Stimulated activated CD4-positive, alpha-beta T cell treated with anti-CD3 and anti-CD28 coated beads, Interleukin-2, amount 100 ng/mL, for 4 hours (primary cell): ENCODE measurements at regions not wholly inside any gene's neighbourhood (a gene's known extent, or its start where the extent isn't known, plus 50 kb on each side); places are given as distances from the start of the nearest gene placed in this dataset.

Experiments used
- DNase-seq: peaks from one replicate; pipeline ENCODE4 v3.0.0-alpha.2; 2020; ENCODE audit warnings: low read depth

DNA sequence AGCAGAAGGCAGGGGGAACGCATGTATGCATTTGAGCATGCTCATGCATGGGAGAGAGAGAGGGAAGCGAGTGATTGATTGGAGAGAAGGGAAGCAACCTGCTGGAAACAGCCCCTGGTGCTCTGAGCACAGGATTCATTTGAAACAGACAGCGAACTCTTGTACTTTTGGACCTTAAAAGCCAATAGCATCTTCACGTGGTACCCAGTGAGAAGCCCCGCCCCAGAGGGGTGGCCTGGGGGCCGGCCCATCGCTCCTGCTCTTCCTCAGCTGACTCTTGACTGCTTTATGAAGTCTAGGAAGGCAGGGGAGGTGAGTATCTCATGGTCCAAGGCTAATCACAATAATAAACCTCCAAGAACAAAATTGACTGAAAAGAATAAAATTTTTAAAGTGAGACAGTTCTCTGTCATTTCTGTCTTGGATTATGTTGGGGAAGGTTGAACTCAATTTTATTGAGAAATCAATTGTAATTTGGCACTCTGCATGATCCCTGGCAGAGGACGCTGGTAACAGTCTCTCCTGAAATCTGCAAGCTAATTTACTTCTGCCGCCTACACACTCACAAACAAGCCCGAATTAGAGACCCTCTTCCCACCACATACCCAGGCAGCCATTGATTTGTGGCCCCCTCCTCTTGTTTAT, 168.2 kb upstream of the PPARGC1A start:
- no peak for DNase-seq

DNA sequence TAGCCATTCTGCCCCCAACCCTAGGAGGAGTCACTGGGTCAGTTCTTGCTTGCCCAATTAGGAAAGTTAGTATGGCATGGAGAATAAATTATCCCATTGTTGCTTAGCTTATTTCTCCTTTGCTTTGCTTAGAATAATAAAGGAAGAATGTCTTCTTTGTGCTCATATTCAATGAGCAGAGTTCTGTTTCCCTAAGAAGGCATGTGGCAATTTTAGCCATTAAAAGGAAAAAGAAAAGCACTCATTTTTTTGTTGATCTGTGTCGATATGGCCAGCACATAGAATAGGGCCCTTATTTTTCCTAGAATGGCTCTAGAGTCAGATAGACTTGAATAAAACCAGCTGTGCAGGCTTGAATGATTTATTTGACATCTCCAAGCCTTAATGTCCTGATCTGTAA, 166.4 kb upstream of the PPARGC1A start:
- no peak for DNase-seq

DNA sequence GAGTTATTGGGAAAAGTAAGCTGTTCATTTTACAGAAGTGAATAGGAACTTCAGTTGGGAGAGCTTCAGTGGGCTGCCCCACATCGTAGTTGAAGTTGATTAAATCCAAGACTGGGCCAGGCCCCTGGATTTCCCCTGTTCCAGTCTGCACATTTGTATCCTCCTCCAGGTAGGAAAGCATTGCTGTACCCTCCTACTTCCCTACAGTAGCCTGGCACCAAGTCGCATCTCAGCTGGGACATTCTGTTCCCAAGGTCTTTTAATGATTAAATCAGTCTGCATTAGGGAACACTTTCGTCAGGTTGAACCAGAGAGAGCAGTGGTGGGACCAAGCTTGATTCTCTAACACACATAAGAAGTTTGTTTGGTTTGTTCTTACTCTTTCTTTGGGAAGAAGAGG, 165.8 kb upstream of the PPARGC1A start:
- DNase-seq = no peak

DNA sequence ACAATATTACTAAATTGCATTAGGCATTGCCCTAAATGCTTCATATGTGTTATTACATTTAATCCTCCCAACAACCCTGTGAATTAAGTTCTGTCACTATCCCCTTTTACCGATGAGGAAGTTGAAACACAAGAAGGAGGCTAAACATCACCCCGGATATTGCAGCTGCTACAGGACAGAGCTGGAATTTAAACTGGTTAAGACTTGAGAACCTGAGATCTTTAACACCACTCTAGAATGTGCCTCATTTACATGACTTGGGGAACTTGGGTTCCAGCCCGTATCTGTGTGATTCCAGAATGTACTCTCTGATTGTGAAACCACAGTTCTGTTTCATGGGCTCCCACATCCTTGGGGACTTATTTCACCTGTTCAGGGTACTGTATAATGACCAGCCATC, 165.1 kb upstream of the PPARGC1A start:
- DNase-seq = no peak

DNA sequence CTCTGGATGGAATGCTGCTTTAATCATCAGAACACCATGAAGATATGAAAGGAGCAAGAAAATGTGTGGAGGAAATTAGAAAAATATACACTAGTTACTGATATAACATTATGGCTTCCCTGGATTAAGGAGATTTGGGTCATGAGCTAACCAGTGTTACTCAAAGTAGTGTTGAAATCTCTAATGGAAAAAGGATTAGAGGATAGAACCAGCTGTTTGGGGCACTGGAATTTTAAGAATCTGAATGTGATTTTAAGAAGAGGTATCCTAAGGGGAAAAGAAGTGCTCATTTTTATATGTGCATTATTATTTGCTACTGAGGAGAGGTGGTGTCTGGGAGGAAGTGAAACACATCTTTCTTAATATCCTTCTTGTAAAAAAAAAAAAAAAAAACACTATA, 164.1 kb upstream of the PPARGC1A start:
- DNase-seq = no peak

DNA sequence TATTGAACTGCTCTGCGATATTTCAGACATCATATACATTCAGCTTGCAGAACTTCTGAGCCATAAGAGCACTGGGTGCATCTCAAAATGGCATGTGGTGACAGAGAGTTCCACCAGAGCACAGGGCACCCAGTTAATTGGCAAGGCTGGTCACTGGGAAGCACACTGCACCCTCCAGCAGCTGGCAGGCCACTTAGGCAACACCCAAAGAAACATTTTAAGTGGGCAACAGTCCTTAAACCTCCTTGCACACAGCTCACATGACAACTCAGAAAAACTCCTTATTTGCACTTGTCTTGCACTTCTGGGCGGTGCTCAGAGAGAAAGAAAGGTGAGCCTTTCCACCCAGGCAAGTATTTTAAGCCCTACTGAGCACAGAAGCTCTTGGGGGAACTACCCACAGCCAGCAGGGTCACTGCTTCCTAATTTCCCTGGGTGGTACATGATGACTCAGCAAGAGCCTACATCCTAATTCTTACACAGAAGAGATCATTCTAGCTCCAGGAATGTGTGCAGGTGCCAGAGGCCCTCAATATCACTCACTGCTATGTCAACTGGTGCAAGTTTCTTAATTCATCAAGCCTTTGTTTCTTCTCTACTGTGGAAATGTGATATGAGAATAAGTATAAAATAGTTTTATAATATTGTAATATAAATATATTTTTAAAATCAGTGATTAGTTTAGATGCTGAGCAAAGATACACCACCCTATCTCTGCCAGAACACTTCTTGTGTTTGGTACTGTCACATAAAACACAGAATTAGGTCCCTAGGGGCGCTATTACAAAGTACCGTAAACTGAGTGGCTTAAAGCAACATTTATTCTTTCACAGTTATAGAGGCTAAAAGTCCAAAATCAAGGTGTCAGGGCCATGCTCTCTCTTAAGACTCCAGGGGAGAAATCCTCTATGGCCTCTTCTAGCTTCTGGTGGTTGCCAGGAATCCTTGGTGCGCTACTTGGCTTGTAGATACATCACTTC, 155.1 kb upstream of the PPARGC1A start:
- DNase-seq = no peak

DNA sequence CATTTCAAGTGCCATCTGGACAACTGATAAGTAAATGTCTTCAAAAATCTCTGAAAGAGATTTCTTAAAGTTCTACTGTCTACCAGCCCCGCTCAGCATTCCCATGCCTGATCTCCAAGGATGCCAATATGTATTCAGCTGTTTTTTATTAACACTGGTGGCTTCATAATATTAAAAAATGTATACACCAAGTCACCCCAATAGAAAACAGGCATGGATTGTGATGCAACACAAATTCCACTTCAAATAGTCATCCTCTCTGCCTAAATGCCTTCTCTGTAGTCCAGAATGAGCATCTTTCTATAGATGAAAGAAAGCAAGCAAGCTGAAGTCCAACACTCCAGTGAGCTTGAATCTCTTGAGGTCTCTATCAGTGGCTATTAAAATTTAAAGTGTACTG, 152.2 kb upstream of the PPARGC1A start:
- DNase-seq = no peak

DNA sequence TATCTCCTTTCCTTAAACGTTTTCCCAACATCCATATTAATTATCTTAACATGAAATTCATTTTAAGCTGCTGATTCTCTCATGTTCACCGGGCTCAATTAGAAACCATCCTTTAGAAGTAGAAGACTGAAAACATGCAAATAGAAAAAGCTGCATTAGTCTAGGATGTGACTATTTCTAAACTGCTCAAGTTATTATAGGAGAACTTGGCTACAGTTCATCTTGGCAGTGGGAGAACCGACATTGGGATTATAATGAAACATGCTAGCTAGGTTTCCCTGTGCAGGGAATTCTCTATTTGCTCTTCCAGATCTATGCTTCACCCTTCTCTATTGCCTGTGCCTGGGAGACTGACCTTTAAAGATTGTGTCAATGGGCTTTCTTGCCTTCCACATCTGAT, 151.0 kb upstream of the PPARGC1A start:
- DNase-seq = no peak

DNA sequence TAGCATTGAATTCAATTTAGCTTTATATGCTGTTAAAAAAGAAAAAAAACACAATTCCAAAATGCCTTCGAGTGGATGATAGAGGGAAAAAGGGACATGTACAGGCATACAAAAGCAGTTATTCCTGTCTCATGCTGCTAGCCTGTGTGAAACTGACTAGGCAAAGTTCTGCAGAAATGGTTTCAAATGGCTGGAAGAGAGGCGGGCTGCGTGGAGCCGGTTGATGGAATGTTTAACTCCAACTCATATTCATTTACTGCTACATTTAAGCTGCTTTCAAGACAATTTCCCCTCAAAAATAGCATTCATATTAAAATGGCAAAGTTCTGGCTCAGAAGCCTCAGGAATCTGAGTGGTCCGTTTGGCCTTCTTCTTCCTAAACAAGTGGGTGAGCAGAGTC, 143.8 kb upstream of the PPARGC1A start:
- no peak for DNase-seq

DNA sequence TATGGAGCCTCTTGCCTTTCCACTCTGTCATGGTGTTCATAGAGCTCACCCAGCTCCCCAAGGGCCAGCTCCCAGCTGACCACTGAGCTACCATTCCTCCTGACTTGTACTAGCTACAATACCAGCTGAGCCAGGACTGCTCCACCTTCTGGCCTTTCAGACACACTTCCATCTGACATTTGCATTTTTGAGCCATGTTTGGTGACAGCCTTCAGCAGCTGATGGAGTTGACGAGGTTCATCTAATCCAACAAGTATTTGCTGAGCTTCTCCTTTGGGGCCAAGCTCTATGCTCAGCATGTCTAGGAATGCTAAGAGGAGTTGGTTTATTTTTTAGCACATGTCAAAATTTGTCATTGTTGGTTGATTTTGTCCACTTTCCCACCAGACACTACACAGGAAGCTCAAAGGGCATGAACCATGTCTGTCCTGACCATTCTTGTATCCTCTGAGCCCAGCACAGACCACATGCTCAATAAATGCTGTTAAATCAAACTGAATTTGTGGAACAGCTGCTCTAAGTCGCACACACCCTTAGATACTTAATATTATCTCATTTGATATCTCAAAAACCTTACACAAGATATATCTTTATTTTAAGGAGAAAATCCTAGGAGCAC, 142.6 kb upstream of the PPARGC1A start:
- DNase-seq = no peak

DNA sequence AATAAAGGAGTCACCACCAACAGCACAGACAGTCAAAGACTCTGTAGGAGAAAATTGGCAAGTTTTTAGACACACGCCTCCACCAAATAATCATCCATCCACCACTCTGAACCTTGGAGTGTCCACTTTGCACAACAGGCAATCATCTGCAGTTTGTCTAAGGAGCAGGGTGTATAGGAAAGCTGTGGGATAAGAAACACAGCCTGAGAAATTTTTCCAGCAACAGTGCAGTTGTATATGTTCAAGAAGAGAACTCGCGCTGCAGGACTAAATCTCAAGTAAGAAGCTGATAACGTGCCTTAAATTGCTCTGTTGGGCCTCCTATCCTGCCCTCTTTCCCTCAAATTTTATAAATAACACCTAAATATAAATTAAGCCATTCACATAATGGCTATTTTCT, 136.7 kb upstream of the PPARGC1A start:
- DNase-seq = no peak

DNA sequence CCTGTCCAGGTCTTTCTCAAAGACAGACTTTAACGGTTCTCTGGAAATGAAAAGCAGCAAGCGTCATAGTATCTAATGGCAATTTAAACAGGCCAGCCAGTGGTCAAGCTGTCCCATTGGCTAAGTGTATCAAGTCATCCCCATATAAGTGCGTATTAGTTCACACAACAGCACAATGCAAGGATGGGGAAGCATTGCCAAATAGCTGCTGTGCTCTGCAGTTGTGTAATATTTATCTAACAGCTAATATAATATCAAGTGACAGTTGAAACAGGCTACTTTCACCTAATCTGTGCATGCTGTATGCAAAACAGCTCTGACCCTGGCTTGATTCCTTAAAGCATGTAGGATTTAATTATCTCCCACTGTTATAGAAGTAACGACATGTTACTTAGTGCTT, 134.8 kb upstream of the PPARGC1A start:
- no peak for DNase-seq

DNA sequence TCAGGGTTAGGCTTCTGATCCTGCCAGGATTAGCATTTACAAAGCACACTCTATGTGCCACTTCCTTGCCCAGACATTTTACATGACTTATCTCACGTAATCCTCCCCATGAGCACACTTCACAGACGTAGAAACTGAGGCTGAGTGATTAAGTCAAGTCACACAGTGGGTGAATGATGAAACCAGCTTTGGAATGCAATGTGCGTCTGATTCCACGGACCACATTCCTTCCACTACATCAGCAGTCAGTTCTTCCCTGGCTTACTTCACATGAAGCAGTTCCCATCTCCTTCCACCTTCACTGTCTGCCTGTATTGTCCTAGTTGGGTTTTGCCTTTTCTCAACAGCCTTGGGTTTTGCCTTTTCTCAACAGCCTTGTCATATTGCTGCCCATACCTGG, 134.3 kb upstream of the PPARGC1A start:
- DNase-seq = no peak

DNA sequence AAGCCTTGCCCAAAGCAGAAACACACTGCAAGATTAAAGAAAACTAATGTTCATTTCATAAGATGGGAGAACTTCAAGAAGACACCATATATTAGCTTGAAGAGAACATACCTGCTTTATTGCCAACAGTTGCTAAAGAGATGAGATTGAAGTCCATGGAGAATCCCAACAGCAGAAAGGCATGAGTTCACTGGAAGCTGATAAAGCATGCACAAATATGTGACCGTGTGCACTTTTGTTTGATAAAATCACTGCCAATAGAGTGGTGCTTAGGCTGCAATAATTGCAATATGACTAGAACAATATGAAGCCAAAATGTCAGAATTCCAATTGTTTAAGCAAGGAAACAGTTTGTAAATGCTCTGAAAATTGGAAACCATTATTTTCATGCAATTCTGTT, 125.9 kb upstream of the PPARGC1A start:
- DNase-seq = no peak

DNA sequence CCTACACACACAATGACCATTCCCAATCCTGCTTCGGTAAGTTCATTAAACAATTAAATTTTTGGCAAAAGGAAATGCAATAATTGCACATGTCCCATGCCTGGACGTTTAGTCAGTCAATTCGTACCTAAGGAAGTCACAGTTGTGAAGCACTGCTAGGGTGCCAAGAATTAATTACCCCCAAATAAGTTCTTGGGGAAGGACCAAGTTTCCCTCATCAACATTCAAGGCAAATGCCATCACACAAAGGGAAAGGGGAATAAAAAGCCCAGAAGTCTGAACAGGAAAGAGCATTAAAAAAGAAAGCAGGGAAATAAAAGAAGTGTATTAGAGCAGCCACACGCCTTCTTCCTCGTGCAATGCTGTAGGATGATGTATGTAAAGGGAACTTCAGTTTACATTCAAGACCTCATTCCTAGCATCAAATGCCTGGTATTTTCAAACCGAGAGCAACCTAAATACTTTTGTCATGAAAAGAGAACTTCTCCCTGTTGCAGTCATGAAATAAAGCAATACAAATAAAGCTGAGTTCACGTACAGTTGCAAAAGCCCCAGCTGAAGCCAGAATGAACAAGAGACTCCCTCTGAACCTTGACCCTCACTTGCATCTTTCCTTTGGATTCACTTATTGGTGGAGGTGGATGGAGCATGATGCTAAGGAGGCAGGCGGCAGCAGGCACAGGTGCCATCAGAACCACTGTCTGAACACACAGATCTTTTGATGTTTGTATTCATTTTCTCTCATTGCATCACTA, 124.0 kb upstream of the PPARGC1A start:
- DNase-seq = no peak

DNA sequence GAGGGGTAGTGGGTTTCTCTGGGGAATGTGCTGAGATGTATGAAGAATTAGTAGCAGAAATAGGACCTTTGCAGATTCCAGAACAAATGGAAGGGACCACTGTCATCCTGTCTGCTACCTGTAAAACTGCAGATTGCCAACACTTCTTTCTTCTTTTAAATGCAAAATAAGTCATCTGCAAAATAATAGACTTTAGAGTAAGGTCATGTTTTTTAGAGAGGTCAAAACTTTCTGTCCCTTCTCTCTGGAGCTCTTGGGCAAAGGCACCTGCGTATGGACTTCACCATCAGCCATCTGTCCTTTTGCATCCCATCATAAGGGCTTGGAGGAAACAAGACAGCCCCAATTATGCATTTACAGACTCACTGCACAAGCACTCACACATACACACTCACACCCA, 121.1 kb upstream of the PPARGC1A start:
- DNase-seq = no peak

DNA sequence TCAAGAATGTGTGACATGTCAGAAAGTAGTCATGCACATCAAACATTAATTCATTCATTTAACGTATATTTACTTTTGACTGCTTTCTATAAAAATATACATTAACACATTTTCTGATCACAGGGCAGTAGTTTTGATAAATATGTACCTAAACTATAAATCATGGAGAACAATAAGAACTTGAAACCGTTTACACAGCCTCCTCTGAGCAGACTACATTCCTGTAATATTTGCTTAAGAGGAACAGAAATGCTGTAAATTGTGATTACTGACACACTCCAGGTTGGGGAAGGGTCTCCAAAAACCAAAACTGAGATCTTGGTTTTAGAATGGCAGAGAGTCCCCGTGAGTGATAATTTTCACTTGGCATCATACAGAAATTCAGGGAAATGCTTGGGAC, 120.7 kb upstream of the PPARGC1A start:
- no peak for DNase-seq

DNA sequence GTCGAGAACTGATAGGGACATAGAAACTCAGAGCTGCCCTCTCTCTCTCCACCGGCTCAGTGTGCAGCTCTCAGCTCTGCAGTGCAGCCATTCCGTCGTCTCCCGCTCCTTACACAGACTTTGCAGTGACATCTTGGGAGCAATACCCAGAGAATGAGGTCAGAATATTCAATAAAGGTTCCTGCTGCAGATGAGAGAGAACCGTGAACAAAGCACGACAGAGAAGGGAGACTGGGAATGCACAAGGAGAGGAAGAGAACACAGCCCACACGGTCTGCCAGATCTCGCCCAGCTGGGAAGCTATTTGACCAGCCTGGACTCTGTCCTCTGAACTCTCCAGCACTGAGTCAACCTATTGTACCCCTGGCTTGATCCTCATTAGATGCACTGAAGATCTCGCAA, 118.0 kb upstream of the PPARGC1A start:
- no peak for DNase-seq

DNA sequence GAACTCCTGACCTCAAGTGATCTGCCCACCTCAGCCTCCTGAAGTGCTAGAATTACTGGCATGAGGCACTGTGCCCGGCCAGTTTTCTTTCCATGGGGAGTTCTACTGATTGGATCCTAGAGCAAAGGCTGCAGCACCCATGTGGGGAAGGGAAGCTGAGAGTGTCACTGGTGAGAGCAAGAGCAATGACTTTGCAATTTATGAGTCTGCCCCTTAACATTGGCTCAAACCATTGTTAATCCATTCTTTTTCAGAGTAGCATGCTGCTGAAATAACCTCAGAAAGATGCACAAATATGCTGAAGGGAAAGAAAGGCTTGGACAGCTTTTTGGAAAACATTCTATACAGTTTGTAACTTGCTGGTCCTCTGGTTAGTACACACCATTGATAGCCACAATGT, 116.4 kb upstream of the PPARGC1A start:
- no peak for DNase-seq

DNA sequence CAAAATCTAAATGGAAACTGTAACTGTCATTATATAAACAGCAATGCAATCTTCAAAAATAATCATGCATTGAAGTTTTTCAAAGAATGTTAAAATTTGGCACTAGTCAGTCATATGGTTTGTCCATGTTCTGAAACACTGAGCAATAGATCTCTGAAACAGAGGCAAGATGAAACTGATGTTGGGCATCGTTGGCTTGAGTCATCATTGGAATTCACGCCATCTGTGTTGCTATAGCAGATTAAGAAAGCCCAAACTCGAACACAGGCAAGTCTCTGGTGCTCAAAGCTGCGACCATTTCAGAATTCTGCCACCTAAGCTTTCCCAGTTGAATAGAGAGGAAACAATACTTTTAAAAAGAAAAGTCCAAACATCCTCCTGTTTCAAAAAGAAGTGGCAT, 114.1 kb upstream of the PPARGC1A start:
- DNase-seq = no peak

DNA sequence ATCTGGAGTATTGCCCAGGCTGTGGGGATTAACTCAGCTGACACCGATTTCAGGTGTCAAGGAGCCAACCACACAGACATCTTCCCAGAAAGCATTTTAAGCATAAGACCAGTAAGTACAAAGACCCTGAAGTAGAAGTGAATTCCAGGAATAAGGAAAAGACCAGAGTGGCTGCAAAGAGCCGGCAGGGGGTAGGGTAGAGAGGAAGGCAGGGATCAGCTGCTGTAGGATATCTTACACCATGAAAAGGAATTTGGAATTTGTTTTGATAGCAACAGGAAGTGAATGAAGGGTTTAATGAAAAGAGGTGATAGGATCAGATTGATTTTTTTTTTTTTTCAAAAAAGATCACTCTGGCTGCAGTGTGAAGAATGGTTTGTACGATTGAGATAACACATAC, 113.6 kb upstream of the PPARGC1A start:
- no peak for DNase-seq

DNA sequence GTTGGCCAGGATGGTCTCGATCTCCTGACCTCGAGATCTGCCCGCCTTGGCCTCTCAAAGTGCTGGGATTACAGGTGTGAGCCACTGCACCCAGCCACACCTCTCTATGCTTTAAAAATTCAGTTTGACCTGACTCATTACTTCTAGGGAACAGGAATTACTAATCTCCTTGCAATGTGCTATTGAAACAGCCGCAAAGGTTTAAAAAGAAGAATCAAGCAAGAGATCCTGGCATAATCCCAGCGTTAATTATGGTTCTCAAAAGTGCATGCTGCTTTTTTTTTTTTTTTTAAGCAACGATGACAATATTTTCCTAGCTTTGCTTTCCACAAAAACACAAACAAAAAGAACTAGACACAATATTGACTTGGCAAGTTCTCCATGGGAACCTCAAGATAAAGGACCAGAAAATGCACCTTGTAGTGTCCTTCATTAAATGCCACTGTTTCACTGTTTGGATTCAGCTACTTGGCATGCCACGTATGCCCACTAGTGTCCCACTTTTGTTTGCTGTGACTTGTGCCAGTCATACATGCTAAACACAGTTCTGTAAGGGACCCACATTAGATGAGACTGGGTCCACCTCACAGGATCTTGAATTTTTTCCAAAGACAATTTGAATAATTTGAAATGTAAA, 112.6 kb upstream of the PPARGC1A start:
- DNase-seq = no peak
